Astrocyte (in vitro differentiated cells and primary cell): ENCODE measurements at regions not wholly inside any gene's neighbourhood (a gene's known extent, or its start where the extent isn't known, plus 50 kb on each side); places are given as distances from the start of the nearest gene placed in this dataset.

Experiments
- CTCF ChIP-seq: IDR thresholded peaks from 2 replicates; pipeline ENCODE4 v1.5.1; 2011; ENCODE audit warnings: low read depth, mild to moderate bottlenecking, inconsistent platforms, low read length, moderate library complexity; ENCODE audit not compliant: insufficient read depth
- EZH2 ChIP-seq: IDR thresholded peaks from 2 replicates; pipeline ENCODE4 v1.6.1; 2012; ENCODE audit warnings: mild to moderate bottlenecking, low read length, inconsistent platforms; ENCODE audit not compliant: insufficient read depth

DNA sequence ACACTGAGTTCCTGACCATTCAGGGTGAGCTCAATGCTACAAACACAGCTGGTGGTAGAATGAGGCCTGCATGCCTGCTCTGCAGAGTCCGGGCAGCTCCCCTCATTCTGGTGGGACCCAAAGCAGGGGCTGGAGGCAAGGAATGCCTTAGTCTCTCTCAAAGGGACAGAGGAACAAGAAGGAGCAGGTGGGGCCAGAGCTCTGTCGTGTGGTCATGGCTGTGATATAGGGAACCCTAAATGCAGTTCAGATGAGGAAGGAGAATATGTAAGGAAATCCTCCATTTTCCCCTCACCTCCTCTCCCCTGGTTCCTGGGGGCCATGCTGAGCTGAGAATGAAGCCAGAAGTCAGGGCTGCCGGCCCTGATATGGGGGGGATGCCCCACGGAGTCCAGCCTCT, 334.3 kb downstream of the CYP26B1 start:
- TF ChIP-seq CTCF (no peak), EZH2 (no peak)
